Epidermal melanocyte (primary cell): ENCODE measurements at regions not wholly inside any gene's neighbourhood (a gene's known extent, or its start where the extent isn't known, plus 50 kb on each side); places are given as distances from the start of the nearest gene placed in this dataset.

Experiments
- DNase-seq: peaks from one replicate; pipeline ENCODE4 v3.0.0; 2011; ENCODE audit warnings: low spot score; ENCODE audit not compliant: insufficient read length

GRCh38 chr13:106915146-106915545, 347.2 kb upstream of the ARGLU1 start:
- DNase-seq = no peak

- DNase-seq = no peak
These were observed 343.7 kb upstream of the ARGLU1 start for GRCh38 chr13:106911627-106912026.

- DNase-seq = no peak
These were observed 343.1 kb upstream of the ARGLU1 start for GRCh38 chr13:106911020-106911419.

GRCh38 chr13:106906426-106906996, 338.6 kb upstream of the ARGLU1 start:
- DNase-seq = no peak

- DNase-seq = no peak
These were observed 337.6 kb upstream of the ARGLU1 start for GRCh38 chr13:106905380-106906162.

- DNase-seq = no peak
These were observed 331.5 kb upstream of the ARGLU1 start for GRCh38 chr13:106899442-106899841.

GRCh38 chr13:106898231-106898630, 330.3 kb upstream of the ARGLU1 start:
- no peak for DNase-seq

GRCh38 chr13:106888148-106888547, 320.2 kb upstream of the ARGLU1 start:
- DNase-seq = no peak

- no peak for DNase-seq
These were observed 319.7 kb upstream of the ARGLU1 start for GRCh38 chr13:106887686-106888085.

- DNase-seq = no peak
These were observed 316.0 kb upstream of the ARGLU1 start for GRCh38 chr13:106883976-106884375.

- DNase-seq = no peak
These were observed 314.3 kb upstream of the ARGLU1 start for GRCh38 chr13:106882246-106882645.

GRCh38 chr13:106879806-106880205, 311.9 kb upstream of the ARGLU1 start:
- DNase-seq = no peak

- DNase-seq = no peak
These were observed 306.4 kb upstream of the ARGLU1 start for GRCh38 chr13:106874323-106874722.

GRCh38 chr13:106873810-106874209, 305.9 kb upstream of the ARGLU1 start:
- no peak for DNase-seq

- no peak for DNase-seq
These were observed 299.3 kb upstream of the ARGLU1 start for GRCh38 chr13:106867249-106867648.

- DNase-seq = no peak
These were observed 297.9 kb upstream of the ARGLU1 start for GRCh38 chr13:106865716-106866440.

GRCh38 chr13:106859533-106859904, 291.6 kb upstream of the ARGLU1 start:
- no peak for DNase-seq

GRCh38 chr13:106858903-106859532, 291.1 kb upstream of the ARGLU1 start:
- DNase-seq = no peak

- no peak for DNase-seq
These were observed 284.5 kb upstream of the ARGLU1 start for GRCh38 chr13:106852436-106852835.

- no peak for DNase-seq
These were observed 283.2 kb upstream of the ARGLU1 start for GRCh38 chr13:106850973-106851650.
